Calu3 (cell line): ENCODE measurements at regions not wholly inside any gene's neighbourhood (a gene's known extent, or its start where the extent isn't known, plus 50 kb on each side); places are given as distances from the start of the nearest gene placed in this dataset.

ENCODE experiments used
- BruUV-seq: library from RNA; stranded (reverse); fragments of 400-500 nt; replicated peaks from 2 replicates; lab custom pipeline; 2021; lab: Mats Ljungman, UMichigan
- CTCF ChIA-PET: fragments of 300-600 bp; sonication (Branson Sonifier 250); formaldehyde crosslinking; loops from one replicate; lab custom pipeline; 2022; ENCODE audit warnings: antibody characterized with exemption; lab: Charles Lee
- DNase-seq: peaks from one replicate; pipeline ENCODE4 v3.0.0; 2022
- H3K27ac Mint-ChIP-seq: one replicate; pipeline ENCODE4 v1.8.0; 2022; ENCODE audit warnings: mixed read lengths; ENCODE audit not compliant: unreplicated experiment
- H3K27me3 Mint-ChIP-seq: one replicate; pipeline ENCODE4 v1.8.0; 2022; ENCODE audit warnings: mixed read lengths; ENCODE audit not compliant: unreplicated experiment
- H3K36me3 Mint-ChIP-seq: one replicate; pipeline ENCODE4 v1.8.0; 2022; ENCODE audit warnings: mild to moderate bottlenecking, moderate library complexity, mixed read lengths; ENCODE audit not compliant: insufficient read depth, unreplicated experiment
- H3K4me1 Mint-ChIP-seq: one replicate; pipeline ENCODE4 v1.8.0; 2022; ENCODE audit warnings: mild to moderate bottlenecking, low read depth, mixed read lengths; ENCODE audit not compliant: unreplicated experiment
- H3K4me3 Mint-ChIP-seq: one replicate; pipeline ENCODE4 v1.8.0; 2022; ENCODE audit warnings: mild to moderate bottlenecking, low read depth, moderate library complexity, mixed read lengths; ENCODE audit not compliant: unreplicated experiment
- H3K9me3 Mint-ChIP-seq: one replicate; pipeline ENCODE4 v1.8.0; 2022; ENCODE audit warnings: low read depth, mixed read lengths; ENCODE audit not compliant: unreplicated experiment
- intact Hi-C: fragments of 100-400 bp; cut with micrococcal nuclease; formaldehyde crosslinking; loops from one replicate; pipeline ENCODE4 v1.10.0; 2022; ENCODE audit not compliant: unreplicated experiment
- TF ChIP-seq, protein P1 (sequence below): fragments of 200-600 bp; IDR thresholded peaks from one replicate; pipeline ENCODE4 v1.8.0; 2022; ENCODE audit warnings: antibody characterized with exemption; ENCODE audit not compliant: unreplicated experiment

DNA sequence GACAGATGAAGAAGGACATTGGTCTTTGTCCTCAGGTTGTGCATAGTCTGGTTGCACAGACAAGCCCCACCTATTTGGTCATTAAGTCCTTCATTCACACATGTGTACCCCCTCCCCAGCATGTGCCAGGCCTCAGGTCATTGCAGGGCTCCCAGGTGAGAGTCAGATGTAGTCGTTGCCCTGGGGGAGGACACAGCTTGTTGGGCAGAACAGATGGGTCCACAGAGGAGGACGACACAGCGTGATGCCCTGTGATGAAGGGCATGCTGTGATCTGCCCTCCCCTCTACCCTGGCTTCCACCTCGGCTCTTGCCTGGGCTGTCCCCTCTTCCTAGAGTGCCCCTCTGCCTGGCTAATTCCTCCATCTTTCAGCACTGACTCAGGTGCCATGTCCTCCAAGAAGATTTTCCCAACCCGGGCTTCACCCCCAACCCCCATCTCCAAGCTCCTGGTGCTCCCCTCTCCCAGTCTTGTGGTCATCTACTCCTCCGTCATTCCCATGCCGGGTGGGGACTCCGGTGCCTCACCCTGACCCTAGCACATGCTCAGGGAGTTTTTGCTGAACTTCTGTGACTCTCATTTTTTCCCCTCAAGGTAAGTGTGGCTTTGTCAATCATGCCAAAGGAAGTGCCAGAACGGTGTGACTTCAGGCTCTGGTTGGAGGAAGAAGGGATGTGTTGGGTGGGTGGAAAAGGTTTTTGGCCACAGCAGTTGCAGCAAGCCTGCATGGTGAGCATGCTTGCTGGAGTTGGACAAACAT lies 220.5 kb downstream of the FOXD2 start:
- no peaks in the 10 kb centered on the region for H3K4me1 Mint-ChIP-seq
- peaks cover 5% of the 10 kb centered on the region for H3K36me3 Mint-ChIP-seq
- no peaks in the 10 kb centered on the region for H3K9me3 Mint-ChIP-seq
- no peaks in the 10 kb centered on the region for H3K27me3 Mint-ChIP-seq
- DNase-seq, result no peak
- TF ChIP-seq, protein P1, sequence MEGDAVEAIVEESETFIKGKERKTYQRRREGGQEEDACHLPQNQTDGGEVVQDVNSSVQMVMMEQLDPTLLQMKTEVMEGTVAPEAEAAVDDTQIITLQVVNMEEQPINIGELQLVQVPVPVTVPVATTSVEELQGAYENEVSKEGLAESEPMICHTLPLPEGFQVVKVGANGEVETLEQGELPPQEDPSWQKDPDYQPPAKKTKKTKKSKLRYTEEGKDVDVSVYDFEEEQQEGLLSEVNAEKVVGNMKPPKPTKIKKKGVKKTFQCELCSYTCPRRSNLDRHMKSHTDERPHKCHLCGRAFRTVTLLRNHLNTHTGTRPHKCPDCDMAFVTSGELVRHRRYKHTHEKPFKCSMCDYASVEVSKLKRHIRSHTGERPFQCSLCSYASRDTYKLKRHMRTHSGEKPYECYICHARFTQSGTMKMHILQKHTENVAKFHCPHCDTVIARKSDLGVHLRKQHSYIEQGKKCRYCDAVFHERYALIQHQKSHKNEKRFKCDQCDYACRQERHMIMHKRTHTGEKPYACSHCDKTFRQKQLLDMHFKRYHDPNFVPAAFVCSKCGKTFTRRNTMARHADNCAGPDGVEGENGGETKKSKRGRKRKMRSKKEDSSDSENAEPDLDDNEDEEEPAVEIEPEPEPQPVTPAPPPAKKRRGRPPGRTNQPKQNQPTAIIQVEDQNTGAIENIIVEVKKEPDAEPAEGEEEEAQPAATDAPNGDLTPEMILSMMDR, result no peak
- H3K27ac Mint-ChIP-seq, result no peak overlapping the region
- BruUV-seq, result no TSS peak
- no peak overlapping the region for H3K4me3 Mint-ChIP-seq
- intact Hi-C loops, result no loop called here
- CTCF ChIA-PET, result no interaction called here

DNA sequence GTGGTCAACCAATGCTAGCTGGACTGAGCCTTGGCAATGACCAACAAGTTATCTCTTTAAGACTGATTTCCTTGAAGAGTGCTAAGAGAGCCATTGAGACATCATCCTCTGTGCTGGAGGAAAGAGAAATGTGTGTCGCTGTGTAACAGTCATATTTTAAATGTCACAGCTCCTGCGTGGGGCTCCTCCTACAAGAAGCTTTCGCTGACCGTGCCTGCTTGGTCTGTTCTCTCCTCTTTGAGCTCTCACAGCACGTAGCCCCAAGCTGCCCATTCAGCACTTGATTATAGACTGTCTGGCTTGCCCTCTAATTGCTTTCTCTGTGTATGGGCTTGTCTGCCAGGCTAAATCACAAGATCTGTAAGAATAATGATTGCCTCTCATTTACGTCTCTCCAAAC lies 221.3 kb downstream of the FOXD2 start:
- Mint-ChIP-seq H3K27ac (no peak overlapping the region), H3K36me3 (peaks cover 5% of the 10 kb centered on the region), H3K4me3 (no peak overlapping the region), H3K27me3 (no peaks in the 10 kb centered on the region), H3K9me3 (no peaks in the 10 kb centered on the region), H3K4me1 (no peaks in the 10 kb centered on the region)
- DNase-seq, result no peak
- CTCF ChIA-PET, result no interaction called here
- TF ChIP-seq, protein P1, result no peak
- intact Hi-C loops, result no loop called here
- no TSS peak for BruUV-seq

DNA sequence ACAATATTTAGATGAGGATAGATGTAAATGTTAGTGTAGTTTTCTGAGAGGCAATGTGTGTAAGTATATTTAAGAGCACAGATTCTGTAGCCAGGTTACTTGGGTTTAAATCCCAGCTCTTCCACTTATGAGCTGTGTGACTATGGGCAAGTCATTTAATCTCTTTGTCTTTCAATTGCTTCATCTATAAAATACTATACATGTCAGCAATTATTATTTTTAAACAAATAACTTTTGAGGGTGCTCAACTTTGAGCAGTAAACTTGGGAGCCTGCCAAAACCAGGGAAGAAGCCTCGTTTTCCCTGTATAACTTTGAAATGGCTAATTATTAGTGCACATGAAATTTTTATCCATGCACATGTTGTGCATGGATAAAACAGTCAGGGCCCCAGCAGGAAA lies 222.8 kb downstream of the FOXD2 start:
- intact Hi-C loops, result no loop called here
- Mint-ChIP-seq H3K27me3 (no peaks in the 10 kb centered on the region), H3K4me3 (no peak overlapping the region), H3K4me1 (no peaks in the 10 kb centered on the region), H3K36me3 (peaks cover 5% of the 10 kb centered on the region), H3K9me3 (no peaks in the 10 kb centered on the region), H3K27ac (no peak overlapping the region)
- CTCF ChIA-PET, result no interaction called here
- DNase-seq, result no peak
- TF ChIP-seq, protein P1, result no peak
- no TSS peak for BruUV-seq

DNA sequence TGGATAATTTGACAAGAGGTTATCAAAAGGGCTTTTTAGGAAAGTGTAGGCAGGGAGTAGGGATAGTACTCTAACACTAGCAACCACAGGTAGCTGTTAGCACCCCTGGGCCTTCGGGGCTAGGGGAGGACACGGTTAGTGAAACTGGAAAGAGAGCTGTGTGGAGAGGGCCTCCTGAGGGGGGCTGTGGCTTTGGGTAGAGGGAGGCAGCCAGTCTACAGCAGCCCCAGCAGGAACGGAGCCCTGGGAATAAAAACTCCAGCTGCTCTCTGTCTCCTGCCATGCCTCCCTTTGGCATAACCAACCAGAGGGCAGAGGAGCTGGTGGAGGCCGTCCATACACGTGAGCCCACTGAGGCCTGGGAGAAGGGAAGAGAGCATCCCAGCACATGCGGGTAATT lies 223.2 kb downstream of the FOXD2 start:
- TF ChIP-seq, protein P1, result no peak
- no TSS peak for BruUV-seq
- H3K36me3 Mint-ChIP-seq, result peaks cover 5% of the 10 kb centered on the region
- intact Hi-C loops, result no loop called here
- CTCF ChIA-PET, result no interaction called here
- H3K4me3 Mint-ChIP-seq, result no peak overlapping the region
- no peaks in the 10 kb centered on the region for H3K4me1 Mint-ChIP-seq
- no peaks in the 10 kb centered on the region for H3K9me3 Mint-ChIP-seq
- H3K27ac Mint-ChIP-seq, result no peak overlapping the region
- DNase-seq, result no peak
- no peaks in the 10 kb centered on the region for H3K27me3 Mint-ChIP-seq
